Spleen (tissue), 7 donors: ENCODE measurements at regions not wholly inside any gene's neighbourhood (a gene's known extent, or its start where the extent isn't known, plus 50 kb on each side); places are given as distances from the start of the nearest gene placed in this dataset.

Source experiments
- POLR2A ChIP-seq, 3 donors: fragments of 450-650 bp; IDR thresholded peaks; one replicate each; pipeline ENCODE4 v1.5.1; 2017; ENCODE audit warnings: antibody characterized with exemption in 3 of 3, mild to moderate bottlenecking in 1 of 3
- POLR2AphosphoS5 ChIP-seq, 3 donors: sonication (generic); formaldehyde crosslinking; IDR thresholded peaks; one replicate each; pipeline ENCODE4 v1.5.1; 2017; ENCODE audit warnings: antibody characterized with exemption in 3 of 3
- TF ChIP-seq, protein P1 (sequence below), 11 experiments: fragments of 200-600 bp in 7 of 11; fragments of 450-650 bp in 4 of 11; sonication (generic) in 4 of 11; IDR thresholded peaks in 8 of 11; conservative IDR thresholded peaks in 3 of 11; 1 replicate in 7 of 11; 2 replicates in 4 of 11; pipeline versions ENCODE4 v1.4.0 to v1.8.0; 2016 to 2021; ENCODE audit warnings: antibody characterized with exemption in 11 of 11, inconsistent platforms in 4 of 11, mild to moderate bottlenecking in 1 of 11
- donor health status: DM: no; HTN: no; CAD: no; lungs with moderate emphysema.
- donor health status: DM: no; HTN: no; CAD: no.
- donor health status: DM: no; HTN: no; CAD: no.

DNA sequence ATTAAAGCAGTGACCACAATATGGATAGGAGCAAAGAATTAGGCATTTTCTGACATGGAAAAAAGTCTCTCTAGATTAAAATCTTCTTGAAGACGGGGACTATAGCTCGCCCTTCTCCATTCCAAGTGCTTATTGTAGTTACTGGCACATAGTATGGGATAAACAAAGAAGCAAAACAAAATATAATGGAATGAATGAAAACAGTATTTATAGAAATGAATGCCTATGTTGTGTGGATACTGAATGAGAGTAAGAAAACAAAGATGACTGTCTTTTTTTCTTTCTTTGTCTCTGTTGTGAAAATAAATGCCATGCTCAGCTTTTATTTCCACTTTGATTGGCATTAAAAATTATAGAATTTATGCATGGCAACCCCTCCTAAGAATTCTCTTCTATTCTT lies 1414.3 kb upstream of the ACO1 start:
- TF ChIP-seq, protein P1, sequence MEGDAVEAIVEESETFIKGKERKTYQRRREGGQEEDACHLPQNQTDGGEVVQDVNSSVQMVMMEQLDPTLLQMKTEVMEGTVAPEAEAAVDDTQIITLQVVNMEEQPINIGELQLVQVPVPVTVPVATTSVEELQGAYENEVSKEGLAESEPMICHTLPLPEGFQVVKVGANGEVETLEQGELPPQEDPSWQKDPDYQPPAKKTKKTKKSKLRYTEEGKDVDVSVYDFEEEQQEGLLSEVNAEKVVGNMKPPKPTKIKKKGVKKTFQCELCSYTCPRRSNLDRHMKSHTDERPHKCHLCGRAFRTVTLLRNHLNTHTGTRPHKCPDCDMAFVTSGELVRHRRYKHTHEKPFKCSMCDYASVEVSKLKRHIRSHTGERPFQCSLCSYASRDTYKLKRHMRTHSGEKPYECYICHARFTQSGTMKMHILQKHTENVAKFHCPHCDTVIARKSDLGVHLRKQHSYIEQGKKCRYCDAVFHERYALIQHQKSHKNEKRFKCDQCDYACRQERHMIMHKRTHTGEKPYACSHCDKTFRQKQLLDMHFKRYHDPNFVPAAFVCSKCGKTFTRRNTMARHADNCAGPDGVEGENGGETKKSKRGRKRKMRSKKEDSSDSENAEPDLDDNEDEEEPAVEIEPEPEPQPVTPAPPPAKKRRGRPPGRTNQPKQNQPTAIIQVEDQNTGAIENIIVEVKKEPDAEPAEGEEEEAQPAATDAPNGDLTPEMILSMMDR (IDR thresholded peaks at IDR 0.05 in 8 of 11, conservative IDR thresholded peaks at IDR 0.05 in 3 of 11) = no peak
- TF ChIP-seq POLR2A (IDR thresholded peaks at IDR 0.05) (no peak), POLR2AphosphoS5 (IDR thresholded peaks at IDR 0.05) (no peak)
